Mesenchymal stem cell (in vitro differentiated cells and primary cell): ENCODE measurements at regions not wholly inside any gene's neighbourhood (a gene's known extent, or its start where the extent isn't known, plus 50 kb on each side); places are given as distances from the start of the nearest gene placed in this dataset.

Experiments
- DNase-seq: peaks from one replicate; pipeline ENCODE4 v3.0.0-alpha.2; 2013
- H2AFZ ChIP-seq: one replicate; pipeline ENCODE4 v1.6.1; 2013; ENCODE audit warnings: low read depth, mild to moderate bottlenecking, control low read depth, inconsistent platforms, low read length, moderate library complexity
- H2AK5ac ChIP-seq: 2 replicates; pipeline ENCODE4 v1.6.1; 2013; ENCODE audit warnings: low read length, moderate library complexity, mild to moderate bottlenecking, inconsistent platforms; ENCODE audit not compliant: severe bottlenecking
- H2BK120ac ChIP-seq: one replicate; pipeline ENCODE4 v1.6.1; 2013; ENCODE audit warnings: low read depth, mild to moderate bottlenecking, inconsistent platforms, low read length, moderate library complexity
- H2BK12ac ChIP-seq, 2 experiments: one replicate each; pipeline ENCODE4 v1.6.1; 2013; ENCODE audit warnings: inconsistent platforms in 2 of 2, low read length in 2 of 2, mild to moderate bottlenecking in 2 of 2, moderate library complexity in 2 of 2, control low read depth in 1 of 2
- H2BK15ac ChIP-seq: one replicate; pipeline ENCODE4 v1.6.1; 2013; ENCODE audit warnings: mild to moderate bottlenecking, low read depth, inconsistent platforms; ENCODE audit not compliant: poor library complexity, severe bottlenecking
- H2BK5ac ChIP-seq: 2 replicates; pipeline ENCODE4 v1.6.1; 2013; ENCODE audit warnings: low read depth, mild to moderate bottlenecking, low read length, control low read depth, inconsistent platforms; ENCODE audit not compliant: poor library complexity, severe bottlenecking
- H3K14ac ChIP-seq, 2 experiments: one replicate each; pipeline ENCODE4 v1.6.1; 2013; ENCODE audit warnings: inconsistent platforms in 2 of 2, low read length in 2 of 2, control low read depth in 1 of 2, mild to moderate bottlenecking in 1 of 2, moderate library complexity in 1 of 2
- H3K18ac ChIP-seq, 2 experiments: one replicate each; pipeline ENCODE4 v1.6.1; 2013; ENCODE audit warnings: inconsistent platforms in 2 of 2, low read length in 2 of 2, control low read depth in 1 of 2, low read depth in 1 of 2, mild to moderate bottlenecking in 1 of 2
- H3K23ac ChIP-seq, 2 experiments: one replicate each; pipeline ENCODE4 v1.6.1; 2013; ENCODE audit warnings: inconsistent platforms in 2 of 2, low read length in 2 of 2, mild to moderate bottlenecking in 2 of 2, moderate library complexity in 2 of 2, control low read depth in 1 of 2
- H3K27ac ChIP-seq: 2 replicates; pipeline ENCODE4 v1.5.1; 2013; ENCODE audit warnings: mild to moderate bottlenecking, moderate library complexity, low read length, control low read depth, inconsistent platforms; ENCODE audit not compliant: poor library complexity, severe bottlenecking
- H3K27me3 ChIP-seq, 2 experiments: 2 replicates each; pipeline versions ENCODE4 v1.6.1 to v1.7.0; 2013; ENCODE audit warnings: low read length in 2 of 2, mild to moderate bottlenecking in 2 of 2, moderate library complexity in 2 of 2, control low read depth in 1 of 2, inconsistent platforms in 1 of 2; ENCODE audit not compliant: control insufficient read depth in 1 of 2, insufficient read depth in 1 of 2
- H3K36me3 ChIP-seq, 2 experiments: 2 replicates each; pipeline versions ENCODE4 v1.6.1 to v1.7.0; 2013; ENCODE audit warnings: low read length in 2 of 2, control low read depth in 1 of 2, inconsistent platforms in 1 of 2, low read depth in 1 of 2, mild to moderate bottlenecking in 1 of 2; ENCODE audit not compliant: insufficient read depth in 2 of 2, control insufficient read depth in 1 of 2
- H3K4ac ChIP-seq, 2 experiments: one replicate each; pipeline ENCODE4 v1.6.1; 2013; ENCODE audit warnings: inconsistent platforms in 2 of 2, low read length in 2 of 2, mild to moderate bottlenecking in 2 of 2, moderate library complexity in 2 of 2, control low read depth in 1 of 2, low read depth in 1 of 2
- H3K4me1 ChIP-seq: 2 replicates; pipeline ENCODE4 v1.6.1; 2013; ENCODE audit warnings: low read depth, low read length, control low read depth; ENCODE audit not compliant: control insufficient read depth, insufficient read depth
- H3K4me2 ChIP-seq: 2 replicates; pipeline ENCODE4 v1.6.1; 2013; ENCODE audit warnings: low read length, mild to moderate bottlenecking, inconsistent platforms; ENCODE audit not compliant: poor library complexity, severe bottlenecking
- H3K4me3 ChIP-seq, 2 experiments: 2 replicates each; pipeline versions ENCODE4 v1.5.1 to v1.7.0; 2013; ENCODE audit warnings: low read length in 2 of 2, mild to moderate bottlenecking in 2 of 2, control low read depth in 1 of 2, low read depth in 1 of 2; ENCODE audit not compliant: insufficient read depth in 1 of 2
- H3K79me1 ChIP-seq: replicated peaks from 2 replicates; pipeline ENCODE4 v1.6.1; 2013; ENCODE audit warnings: mild to moderate bottlenecking, control low read depth, low read length, inconsistent platforms; ENCODE audit not compliant: poor library complexity, severe bottlenecking
- H3K9ac ChIP-seq: 2 replicates; pipeline ENCODE4 v1.7.0; 2013; ENCODE audit warnings: mild to moderate bottlenecking, low read length, moderate library complexity
- H3K9me3 ChIP-seq: 2 replicates; pipeline ENCODE4 v1.7.0; 2013; ENCODE audit warnings: mild to moderate bottlenecking, low read length; ENCODE audit not compliant: control insufficient read depth
- H4K8ac ChIP-seq: one replicate; pipeline ENCODE4 v1.6.1; 2013; ENCODE audit warnings: inconsistent platforms, mild to moderate bottlenecking, low read length, moderate library complexity
- H4K91ac ChIP-seq: one replicate; pipeline ENCODE4 v1.6.1; 2013; ENCODE audit warnings: mild to moderate bottlenecking, low read length, inconsistent platforms
- WGBS: methylation state at CpG from one replicate; pipeline ENCODE4 v1.1.7; 2013; ENCODE audit warnings: mixed read lengths; 5-methylcytosine and 5-hydroxymethylcytosine counted together

GRCh38 chr16:26344240-26344776 lies 652.5 kb downstream of the HS3ST4 start:
- Histone ChIP-seq H3K4me1 (no peaks in the 10 kb centered on the region), H3K36me3 (no peaks in the 10 kb centered on the region), H3K9ac (no peak overlapping the region), H3K4me2 (no peak overlapping the region), H3K27me3 (no peaks in the 10 kb centered on the region), H4K91ac (no peak overlapping the region), H2AFZ (no peak overlapping the region), H4K8ac (no peak overlapping the region), H3K9me3 (no peaks in the 10 kb centered on the region), H3K23ac (no peak overlapping the region), H3K14ac (no peak overlapping the region), H3K18ac (no peak overlapping the region), H3K79me1 (no peaks in the 10 kb centered on the region), H3K4me3 (no peak overlapping the region), H2BK5ac (no peak overlapping the region), H2BK12ac (no peak overlapping the region), H2AK5ac (no peak overlapping the region), H2BK120ac (no peak overlapping the region), H3K27ac (no peak overlapping the region), H2BK15ac (no peak overlapping the region), H3K4ac (no peak overlapping the region)
- no peak for DNase-seq
- WGBS: 56% methylated on average over 4 of the region's 4 CpGs

- H3K4me1 ChIP-seq: no peaks in the 10 kb centered on the region
- H2AK5ac ChIP-seq: no peak overlapping the region
- no peak overlapping the region for H3K18ac ChIP-seq
- no peak overlapping the region for H3K9ac ChIP-seq
- no peak overlapping the region for H3K14ac ChIP-seq
- WGBS: 71% methylated on average over 5 of the region's 5 CpGs
- H3K4me2 ChIP-seq: no peak overlapping the region
- H3K27me3 ChIP-seq: no peaks in the 10 kb centered on the region
- no peak overlapping the region for H4K91ac ChIP-seq
- no peak overlapping the region for H2AFZ ChIP-seq
- H4K8ac ChIP-seq: no peak overlapping the region
- no peak for DNase-seq
- H3K27ac ChIP-seq: no peak overlapping the region
- no peak overlapping the region for H2BK120ac ChIP-seq
- no peak overlapping the region for H2BK12ac ChIP-seq
- no peak overlapping the region for H2BK5ac ChIP-seq
- H3K36me3 ChIP-seq: no peaks in the 10 kb centered on the region
- no peak overlapping the region for H3K4me3 ChIP-seq
- no peaks in the 10 kb centered on the region for H3K79me1 ChIP-seq
- H3K9me3 ChIP-seq: no peaks in the 10 kb centered on the region
- H3K4ac ChIP-seq: no peak overlapping the region
- no peak overlapping the region for H2BK15ac ChIP-seq
- no peak overlapping the region for H3K23ac ChIP-seq
These were observed 653.2 kb downstream of the HS3ST4 start for GRCh38 chr16:26344976-26345375.

- H3K4me1 ChIP-seq: no peaks in the 10 kb centered on the region
- H2BK120ac ChIP-seq: no peak overlapping the region
- no peak for DNase-seq
- H2BK15ac ChIP-seq: no peak overlapping the region
- H3K23ac ChIP-seq: no peak overlapping the region
- no peak overlapping the region for H3K4ac ChIP-seq
- no peak overlapping the region for H3K4me3 ChIP-seq
- H3K27me3 ChIP-seq: no peaks in the 10 kb centered on the region
- 89% methylated on average over 4 of the region's 4 CpGs for WGBS
- H4K91ac ChIP-seq: no peak overlapping the region
- no peaks in the 10 kb centered on the region for H3K36me3 ChIP-seq
- H3K27ac ChIP-seq: no peak overlapping the region
- no peaks in the 10 kb centered on the region for H3K9me3 ChIP-seq
- no peak overlapping the region for H3K18ac ChIP-seq
- no peak overlapping the region for H2AK5ac ChIP-seq
- H3K9ac ChIP-seq: no peak overlapping the region
- no peak overlapping the region for H3K14ac ChIP-seq
- no peak overlapping the region for H2AFZ ChIP-seq
- H2BK5ac ChIP-seq: no peak overlapping the region
- H3K4me2 ChIP-seq: no peak overlapping the region
- no peaks in the 10 kb centered on the region for H3K79me1 ChIP-seq
- no peak overlapping the region for H4K8ac ChIP-seq
- no peak overlapping the region for H2BK12ac ChIP-seq
These were observed 654.2 kb downstream of the HS3ST4 start for GRCh38 chr16:26345966-26346365.

- WGBS: 93% methylated on average over 10 of the region's 10 CpGs
- Histone ChIP-seq H3K27me3 (no peaks in the 10 kb centered on the region), H2BK5ac (no peak overlapping the region), H3K4me3 (no peak overlapping the region), H3K36me3 (no peaks in the 10 kb centered on the region), H2BK120ac (no peak overlapping the region), H3K4ac (no peak overlapping the region), H2BK15ac (no peak overlapping the region), H2AFZ (no peak overlapping the region), H3K23ac (no peak overlapping the region), H3K79me1 (no peaks in the 10 kb centered on the region), H3K9me3 (no peaks in the 10 kb centered on the region), H3K4me1 (no peaks in the 10 kb centered on the region), H4K91ac (no peak overlapping the region), H3K18ac (no peak overlapping the region), H3K27ac (no peak overlapping the region), H3K14ac (no peak overlapping the region), H2AK5ac (no peak overlapping the region), H3K9ac (no peak overlapping the region), H2BK12ac (no peak overlapping the region), H4K8ac (no peak overlapping the region), H3K4me2 (no peak overlapping the region)
- no peak for DNase-seq
These were observed 656.3 kb downstream of the HS3ST4 start for GRCh38 chr16:26348095-26348494.
